GM23338 (cell line): ENCODE measurements at regions not wholly inside any gene's neighbourhood (a gene's known extent, or its start where the extent isn't known, plus 50 kb on each side); places are given as distances from the start of the nearest gene placed in this dataset.

ENCODE experiments used
- CTCF ChIP-seq, 2 experiments: fragments of 200-600 bp in 1 of 2; sonication (generic) in 1 of 2; conservative IDR thresholded peaks; 2 replicates each; pipeline versions ENCODE4 v1.5.1 to v1.6.1; 2016 to 2017; ENCODE audit warnings: antibody characterized with exemption in 2 of 2, low read depth in 2 of 2, mild to moderate bottlenecking in 2 of 2, moderate library complexity in 1 of 2
- EZH2phosphoT487 ChIP-seq: fragments of 200-600 bp; sonication (generic); IDR thresholded peaks from one replicate; pipeline ENCODE4 v1.8.1; 2018; ENCODE audit warnings: antibody characterized with exemption; ENCODE audit not compliant: unreplicated experiment

- no peak for TF ChIP-seq CTCF (conservative IDR thresholded peaks at IDR 0.05; ENCODE audit: low read depth in 2 of 2)
- TF ChIP-seq EZH2phosphoT487, result no peak
Observed at GRCh38 chr6:133761706-133762105, 127.2 kb upstream of the TCF21 start.
